Upper lobe of left lung (tissue), 6 donors: ENCODE measurements at regions not wholly inside any gene's neighbourhood (a gene's known extent, or its start where the extent isn't known, plus 50 kb on each side); places are given as distances from the start of the nearest gene placed in this dataset.

Experiments
- ATAC-seq, 2 donors: fragments of 200-7000 bp; cut with Tn5 transposase; one replicate each; pipeline ENCODE4 v1.9.1; 2022; ENCODE audit warnings: mild to moderate bottlenecking in 2 of 2, moderate library complexity in 2 of 2; ENCODE audit not compliant: low FRiP score in 2 of 2
- DNase-seq, 2 donors: peaks; one replicate each; pipeline ENCODE4 v3.0.0-alpha.2; 2019 to 2020
- H3K27ac ChIP-seq, 4 donors: fragments of 200-600 bp; sonication (generic); one replicate each; pipeline ENCODE4 v1.5.1; 2016 to 2019
- H3K27me3 ChIP-seq, 4 donors: fragments of 200-600 bp; sonication (generic); one replicate each; pipeline ENCODE4 v1.5.1; 2017 to 2019
- H3K36me3 ChIP-seq, 4 donors: fragments of 200-600 bp; sonication (generic); one replicate each; pipeline ENCODE4 v1.5.1; 2016 to 2019
- H3K4me1 ChIP-seq, 4 donors: fragments of 200-600 bp; sonication (generic); one replicate each; pipeline ENCODE4 v1.5.1; 2018 to 2019
- H3K4me3 ChIP-seq, 4 donors: fragments of 200-600 bp; sonication (generic); one replicate each; pipeline ENCODE4 v1.5.1; 2017 to 2019; ENCODE audit warnings: mild to moderate bottlenecking in 2 of 4, moderate library complexity in 1 of 4
- H3K9me3 ChIP-seq, 4 donors: fragments of 200-600 bp; sonication (generic); one replicate each; pipeline ENCODE4 v1.5.1; 2018 to 2019
- CTCF ChIP-seq, 6 experiments: fragments of 450-650 bp in 4 of 6; fragments of 200-600 bp in 2 of 6; sonication (generic) in 2 of 6; IDR thresholded peaks; one replicate each; pipeline ENCODE4 v1.5.1; 2016 to 2019; ENCODE audit warnings: antibody characterized with exemption in 6 of 6
- EP300 ChIP-seq, 4 donors: sonication (generic); formaldehyde crosslinking; IDR thresholded peaks; one replicate each; pipeline ENCODE4 v1.5.1; 2017; ENCODE audit warnings: antibody characterized with exemption in 4 of 4, control low read depth in 2 of 4
- POLR2A ChIP-seq, 4 donors: fragments of 450-650 bp; IDR thresholded peaks; one replicate each; pipeline ENCODE4 v1.5.1; 2016 to 2017; ENCODE audit warnings: antibody characterized with exemption in 4 of 4, mild to moderate bottlenecking in 2 of 4
- POLR2AphosphoS5 ChIP-seq, 2 donors: sonication (generic); formaldehyde crosslinking; IDR thresholded peaks; one replicate each; pipeline ENCODE4 v1.5.1; 2017; ENCODE audit warnings: antibody characterized with exemption in 2 of 2
- WGBS, 2 donors: methylation state at CpG; one replicate each; pipeline ENCODE4 v1.1.5; 2017 to 2018; 5-methylcytosine and 5-hydroxymethylcytosine counted together
- donor health status: DM: no; HTN: no; CAD: no; lungs with moderate emphysema.
- donor health status: DM: no; HTN: yes; CAD: no; lungs with severe emphysema.

DNA sequence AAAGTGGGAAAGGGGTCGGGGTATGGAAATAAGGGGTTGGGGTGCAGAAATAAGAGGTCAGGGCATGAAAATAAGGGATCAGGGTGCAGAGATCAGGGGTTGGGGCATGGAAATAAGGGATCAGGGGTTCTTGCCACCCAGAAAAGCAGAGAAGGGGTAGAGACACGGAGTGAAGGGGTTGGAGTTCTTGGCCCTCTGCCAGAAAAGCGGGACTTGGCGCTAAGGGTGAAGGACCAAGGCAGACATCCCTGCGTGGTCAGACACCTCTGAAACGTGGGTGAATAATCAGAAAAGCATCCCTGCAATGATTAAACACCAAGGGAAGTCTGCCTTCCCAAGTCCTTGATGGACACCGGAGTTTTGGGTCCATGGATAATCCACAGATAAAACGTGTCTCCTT lies 1521.6 kb upstream of the SLC39A10 start:
- no peak overlapping the region for H3K27ac ChIP-seq
- no peak overlapping the region for H3K4me3 ChIP-seq
- 74 to 76% methylated on average over 8 of the region's 8 CpGs for WGBS, 2 donors
- TF ChIP-seq CTCF (IDR thresholded peaks at IDR 0.05) (no peak), POLR2AphosphoS5 (IDR thresholded peaks at IDR 0.05) (no peak), POLR2A (IDR thresholded peaks at IDR 0.05) (no peak), EP300 (IDR thresholded peaks at IDR 0.05) (no peak)
- DNase-seq (no peak), ATAC-seq (no peak)
- no peaks in the 10 kb centered on the region for H3K36me3 ChIP-seq
- no peaks in the 10 kb centered on the region for H3K4me1 ChIP-seq
- no peaks in the 10 kb centered on the region for H3K9me3 ChIP-seq
- no peaks in the 10 kb centered on the region for H3K27me3 ChIP-seq

- WGBS, 2 donors: 84 to 100% methylated on average over 1 to 4 of the region's 4 CpGs
- peak; percentile 31 to 51 for ATAC-seq
Measured at GRCh38 chr2:194128810-194129209, 1528.2 kb upstream of the SLC39A10 start.

GRCh38 chr2:194126418-194126817 lies 1530.6 kb upstream of the SLC39A10 start:
- H3K36me3 ChIP-seq: no peaks in the 10 kb centered on the region
- no peak overlapping the region for H3K4me3 ChIP-seq
- no peaks in the 10 kb centered on the region for H3K27me3 ChIP-seq
- 80 to 82% methylated on average over 3 of the region's 3 CpGs for WGBS, 2 donors
- ATAC-seq (no peak), DNase-seq (no peak)
- H3K9me3 ChIP-seq: peaks cover 0 to 2% (median 0%) of the 10 kb centered on the region in 4 donors
- no peaks in the 10 kb centered on the region for H3K4me1 ChIP-seq
- no peak for TF ChIP-seq EP300 (IDR thresholded peaks at IDR 0.05)
- no peak for TF ChIP-seq POLR2AphosphoS5 (IDR thresholded peaks at IDR 0.05)
- no peak for TF ChIP-seq CTCF (IDR thresholded peaks at IDR 0.05)
- no peak for TF ChIP-seq POLR2A (IDR thresholded peaks at IDR 0.05)
- H3K27ac ChIP-seq: no peak overlapping the region

More at GRCh38 chr2:194128810-194129209, 1528.2 kb upstream of the SLC39A10 start:
- no peak for TF ChIP-seq CTCF (IDR thresholded peaks at IDR 0.05)
- no peak for TF ChIP-seq POLR2AphosphoS5 (IDR thresholded peaks at IDR 0.05)
- TF ChIP-seq EP300 (IDR thresholded peaks at IDR 0.05): no peak
- TF ChIP-seq POLR2A (IDR thresholded peaks at IDR 0.05): no peak
- Histone ChIP-seq H3K9me3 (peaks cover 0 to 2% (median 0%) of the 10 kb centered on the region in 4 donors), H3K27ac (no peak overlapping the region), H3K4me3 (no peak overlapping the region), H3K27me3 (no peaks in the 10 kb centered on the region), H3K4me1 (no peaks in the 10 kb centered on the region), H3K36me3 (no peaks in the 10 kb centered on the region)
- peak in 1 of 2 donors; percentile 6 for DNase-seq

DNA sequence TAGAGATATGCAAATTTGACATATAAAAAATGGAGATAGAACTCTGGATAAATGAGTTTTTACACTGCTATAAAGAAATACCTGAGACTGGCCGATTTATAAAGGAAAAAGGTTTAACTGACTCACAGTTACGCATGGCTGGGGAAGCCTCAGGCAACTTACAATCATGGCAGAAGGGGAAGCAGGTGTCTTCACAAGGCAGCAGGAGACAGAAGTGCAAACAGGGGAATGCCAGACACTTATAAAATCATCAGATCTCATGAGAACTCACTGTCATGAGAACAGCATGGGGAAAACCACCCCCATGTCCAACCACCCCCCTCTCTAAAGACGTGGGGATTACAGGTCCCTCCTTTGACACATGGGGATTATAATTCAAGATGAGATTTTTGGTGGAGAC lies 1540.2 kb upstream of the SLC39A10 start:
- no peaks in the 10 kb centered on the region for H3K27me3 ChIP-seq
- WGBS, 2 donors: 68 to 70% methylated on average over 3 of the region's 3 CpGs
- no peak overlapping the region for H3K4me3 ChIP-seq
- DNase-seq (no peak), ATAC-seq (no peak)
- no peaks in the 10 kb centered on the region for H3K4me1 ChIP-seq
- TF ChIP-seq POLR2A (IDR thresholded peaks at IDR 0.05) (no peak), EP300 (IDR thresholded peaks at IDR 0.05) (no peak), POLR2AphosphoS5 (IDR thresholded peaks at IDR 0.05) (no peak), CTCF (IDR thresholded peaks at IDR 0.05) (no peak)
- H3K36me3 ChIP-seq: no peaks in the 10 kb centered on the region
- no peaks in the 10 kb centered on the region for H3K9me3 ChIP-seq
- no peak overlapping the region for H3K27ac ChIP-seq

DNA sequence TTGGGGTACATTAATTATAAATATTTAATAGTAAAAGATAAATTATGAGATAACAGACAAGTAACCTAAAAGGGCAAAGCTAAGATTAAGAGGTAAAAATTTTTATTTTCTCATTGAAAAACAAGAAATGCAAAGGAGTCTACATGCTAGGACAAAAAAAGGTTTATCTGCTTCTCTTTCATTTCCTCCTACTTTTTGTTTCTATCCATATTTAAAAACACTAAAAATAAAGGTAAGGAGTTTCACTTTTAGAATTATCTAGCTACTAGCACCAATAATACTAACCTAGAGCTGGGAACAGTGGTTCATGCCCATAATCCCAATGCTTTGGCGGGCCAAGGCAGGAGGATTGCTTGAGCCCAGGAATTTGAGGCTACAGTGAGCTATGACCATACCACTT lies 1551.7 kb upstream of the SLC39A10 start:
- H3K27ac ChIP-seq: no peak overlapping the region
- H3K36me3 ChIP-seq: no peaks in the 10 kb centered on the region
- H3K27me3 ChIP-seq: no peaks in the 10 kb centered on the region
- DNase-seq (no peak), ATAC-seq (no peak)
- H3K4me3 ChIP-seq: no peak overlapping the region
- WGBS, 2 donors: 94 to 96% methylated on average over 1 of the region's 1 CpG
- H3K4me1 ChIP-seq: no peaks in the 10 kb centered on the region
- H3K9me3 ChIP-seq: no peaks in the 10 kb centered on the region
- TF ChIP-seq CTCF (IDR thresholded peaks at IDR 0.05) (no peak), POLR2A (IDR thresholded peaks at IDR 0.05) (no peak), POLR2AphosphoS5 (IDR thresholded peaks at IDR 0.05) (no peak), EP300 (IDR thresholded peaks at IDR 0.05) (no peak)
